Testis (tissue), 2 donors: ENCODE measurements at regions not wholly inside any gene's neighbourhood (a gene's known extent, or its start where the extent isn't known, plus 50 kb on each side); places are given as distances from the start of the nearest gene placed in this dataset.

Experiments used
- DNase-seq: peaks from one replicate; pipeline ENCODE4 v3.0.0-alpha.2; 2019
- H3K27ac ChIP-seq, 2 donors: fragments of 200-600 bp; sonication (generic); one replicate each; pipeline ENCODE4 v1.5.1; 2019
- H3K27me3 ChIP-seq: fragments of 200-600 bp; sonication (generic); one replicate; pipeline ENCODE4 v1.5.1; 2019
- H3K36me3 ChIP-seq: fragments of 200-600 bp; sonication (generic); one replicate; pipeline ENCODE4 v1.5.1; 2017; ENCODE audit warnings: low read depth; ENCODE audit errors: missing control alignments
- H3K4me1 ChIP-seq: fragments of 200-600 bp; sonication (generic); one replicate; pipeline ENCODE4 v1.5.1; 2019
- H3K4me3 ChIP-seq, 2 donors: fragments of 200-600 bp; sonication (generic); one replicate each; pipeline ENCODE4 v1.5.1; 2017 to 2019
- H3K9me3 ChIP-seq: fragments of 200-600 bp; sonication (generic); one replicate; pipeline ENCODE4 v1.5.1; 2017
- POLR2A ChIP-seq: fragments of 450-650 bp; IDR thresholded peaks from one replicate; pipeline ENCODE4 v1.6.1; 2017; ENCODE audit warnings: antibody characterized with exemption, mild to moderate bottlenecking, moderate library complexity
- WGBS, 2 donors: methylation state at CpG; one replicate each; pipeline ENCODE4 v1.1.5; 2018; 5-methylcytosine and 5-hydroxymethylcytosine counted together
- intact Hi-C: fragments of 100-400 bp; cut with DNase I; formaldehyde crosslinking; loops from one replicate; pipeline ENCODE4 v1.15.1; 2023; ENCODE audit warnings: low total_unique reads
- TF ChIP-seq, protein P1 (sequence below), 3 experiments: fragments of 450-650 bp in 2 of 3; fragments of 200-600 bp in 1 of 3; sonication (generic) in 1 of 3; IDR thresholded peaks; one replicate each; pipeline ENCODE4 v1.5.1; 2016 to 2019; ENCODE audit warnings: antibody characterized with exemption in 3 of 3, mild to moderate bottlenecking in 2 of 3, moderate library complexity in 1 of 3

DNA sequence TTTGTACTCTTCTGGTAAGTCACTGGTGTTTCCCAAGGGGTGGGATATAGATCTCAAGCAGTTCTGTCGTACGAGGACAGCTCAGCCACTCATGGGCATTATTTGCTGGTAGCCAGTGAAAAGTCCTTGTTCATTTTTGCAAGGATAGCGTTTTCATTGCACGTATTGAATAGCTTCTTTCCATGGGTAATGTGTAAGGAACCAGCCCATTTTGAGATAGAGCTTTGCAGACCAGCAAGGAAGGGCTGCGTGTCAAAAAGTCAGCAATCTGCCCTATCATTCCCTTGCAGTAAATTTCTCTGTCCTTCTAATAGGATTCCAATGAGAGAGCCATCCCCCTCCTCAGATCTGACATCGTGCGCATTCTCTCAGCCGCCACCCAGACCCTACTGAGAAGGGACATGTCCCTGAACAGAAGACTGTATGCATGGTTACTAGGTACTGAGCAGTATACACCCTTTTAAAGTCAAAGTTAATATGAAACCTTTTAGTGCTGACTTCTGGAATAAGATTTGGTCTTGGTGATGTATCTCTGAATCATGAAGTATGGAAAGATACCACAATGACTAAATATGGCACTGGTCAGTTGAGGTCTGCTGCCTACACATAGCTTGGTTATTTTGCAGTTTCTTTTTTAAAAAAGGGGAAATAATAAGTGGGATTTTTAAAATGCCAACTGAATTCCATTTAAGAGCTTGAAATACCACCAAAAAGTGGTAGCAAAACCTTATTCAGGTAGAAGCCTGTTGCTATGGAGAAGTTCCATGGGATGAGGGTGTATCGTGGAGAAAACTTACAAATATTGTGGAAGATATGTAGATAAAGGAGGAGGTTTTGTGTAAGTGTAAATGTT lies 55.3 kb downstream of the DOP1B start:
- H3K27ac ChIP-seq, result no peak overlapping the region
- no peaks in the 10 kb centered on the region for H3K4me1 ChIP-seq
- no peaks in the 10 kb centered on the region for H3K27me3 ChIP-seq
- no peak overlapping the region for H3K4me3 ChIP-seq
- no peaks in the 10 kb centered on the region for H3K9me3 ChIP-seq
- 96 to 97% methylated on average over 9 of the region's 9 CpGs for WGBS, 2 donors
- DNase-seq, result no peak
- TF ChIP-seq, protein P1, sequence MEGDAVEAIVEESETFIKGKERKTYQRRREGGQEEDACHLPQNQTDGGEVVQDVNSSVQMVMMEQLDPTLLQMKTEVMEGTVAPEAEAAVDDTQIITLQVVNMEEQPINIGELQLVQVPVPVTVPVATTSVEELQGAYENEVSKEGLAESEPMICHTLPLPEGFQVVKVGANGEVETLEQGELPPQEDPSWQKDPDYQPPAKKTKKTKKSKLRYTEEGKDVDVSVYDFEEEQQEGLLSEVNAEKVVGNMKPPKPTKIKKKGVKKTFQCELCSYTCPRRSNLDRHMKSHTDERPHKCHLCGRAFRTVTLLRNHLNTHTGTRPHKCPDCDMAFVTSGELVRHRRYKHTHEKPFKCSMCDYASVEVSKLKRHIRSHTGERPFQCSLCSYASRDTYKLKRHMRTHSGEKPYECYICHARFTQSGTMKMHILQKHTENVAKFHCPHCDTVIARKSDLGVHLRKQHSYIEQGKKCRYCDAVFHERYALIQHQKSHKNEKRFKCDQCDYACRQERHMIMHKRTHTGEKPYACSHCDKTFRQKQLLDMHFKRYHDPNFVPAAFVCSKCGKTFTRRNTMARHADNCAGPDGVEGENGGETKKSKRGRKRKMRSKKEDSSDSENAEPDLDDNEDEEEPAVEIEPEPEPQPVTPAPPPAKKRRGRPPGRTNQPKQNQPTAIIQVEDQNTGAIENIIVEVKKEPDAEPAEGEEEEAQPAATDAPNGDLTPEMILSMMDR (IDR thresholded peaks at IDR 0.05), result no peak
- TF ChIP-seq POLR2A, result no peak
- intact Hi-C loops, result no loop called here
- no peaks in the 10 kb centered on the region for H3K36me3 ChIP-seq

DNA sequence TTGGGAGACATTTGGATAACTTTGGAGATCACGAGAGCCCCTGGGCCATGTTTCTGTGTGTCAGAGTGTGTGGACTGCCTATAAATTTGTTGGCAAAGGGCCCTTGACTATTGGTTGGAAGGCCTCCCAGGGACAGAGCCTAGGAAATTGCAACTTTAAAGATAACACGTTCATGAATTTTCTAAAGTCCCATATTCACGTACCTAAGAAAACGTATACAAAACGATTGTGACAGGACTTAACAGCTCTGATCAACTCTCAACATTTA lies 55.8 kb downstream of the DOP1B start:
- WGBS, 2 donors, result 88 to 92% methylated on average over 5 of the region's 5 CpGs
- no peak for DNase-seq
- Histone ChIP-seq H3K27me3 (no peaks in the 10 kb centered on the region), H3K4me1 (no peaks in the 10 kb centered on the region), H3K4me3 (no peak overlapping the region), H3K27ac (no peak overlapping the region), H3K36me3 (no peaks in the 10 kb centered on the region), H3K9me3 (no peaks in the 10 kb centered on the region)
- TF ChIP-seq POLR2A, result no peak
- TF ChIP-seq, protein P1 (IDR thresholded peaks at IDR 0.05), result no peak
- intact Hi-C loops, result no loop called here

DNA sequence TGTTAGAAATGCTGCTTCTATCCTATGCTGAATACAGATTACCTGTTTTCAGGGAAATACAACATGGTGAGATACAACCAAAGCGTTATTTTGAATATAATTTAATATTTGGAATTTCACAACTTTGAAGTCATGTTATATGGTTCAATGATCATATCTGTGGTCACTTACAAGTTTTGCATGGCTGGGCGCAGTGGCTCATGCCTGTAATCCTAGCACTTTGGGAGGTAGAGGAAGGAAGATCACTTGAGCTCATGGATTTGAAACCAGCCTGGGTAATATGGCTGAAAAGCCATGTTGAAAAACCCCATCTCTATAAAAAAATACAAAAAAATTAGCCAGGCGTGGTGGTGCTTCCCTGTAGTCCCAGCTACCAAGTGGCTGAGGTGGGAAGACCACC lies 57.9 kb downstream of the DOP1B start:
- no peak for TF ChIP-seq POLR2A
- TF ChIP-seq, protein P1 (IDR thresholded peaks at IDR 0.05), result no peak
- DNase-seq, result no peak
- H3K36me3 ChIP-seq, result no peaks in the 10 kb centered on the region
- intact Hi-C loops, result no loop called here
- H3K4me3 ChIP-seq, result no peak overlapping the region
- no peak overlapping the region for H3K27ac ChIP-seq
- no peaks in the 10 kb centered on the region for H3K27me3 ChIP-seq
- peaks cover 4% of the 10 kb centered on the region for H3K4me1 ChIP-seq
- 96 to 98% methylated on average over 3 of the region's 3 CpGs for WGBS, 2 donors
- H3K9me3 ChIP-seq, result no peaks in the 10 kb centered on the region

DNA sequence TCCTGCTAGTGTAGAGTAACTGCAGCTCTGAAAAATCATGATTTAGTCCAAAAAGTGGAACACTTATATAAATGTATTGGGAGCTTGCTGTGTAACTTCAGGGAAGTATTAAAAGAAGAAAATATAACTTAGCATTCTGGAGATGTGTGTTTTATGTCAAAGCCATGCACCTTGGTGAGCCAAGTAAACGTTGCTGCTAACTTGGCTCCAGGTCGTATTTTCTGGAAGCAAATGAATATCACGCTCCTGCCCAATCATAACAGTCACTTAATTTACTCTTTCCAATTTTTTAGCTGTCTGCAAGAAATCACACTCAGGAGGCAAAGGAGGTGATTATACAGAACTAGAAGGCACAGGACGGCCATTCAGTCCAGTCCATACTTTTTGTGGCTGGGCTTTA lies 61.1 kb downstream of the DOP1B start:
- no peak for DNase-seq
- no peaks in the 10 kb centered on the region for H3K9me3 ChIP-seq
- WGBS, 2 donors, result 70 to 85% methylated on average over 4 of the region's 4 CpGs
- intact Hi-C loops, result no loop called here
- TF ChIP-seq, protein P1 (IDR thresholded peaks at IDR 0.05), result no peak
- TF ChIP-seq POLR2A, result no peak
- H3K4me3 ChIP-seq, result no peak overlapping the region
- H3K36me3 ChIP-seq, result no peaks in the 10 kb centered on the region
- no peaks in the 10 kb centered on the region for H3K27me3 ChIP-seq
- H3K27ac ChIP-seq, result no peak overlapping the region
- H3K4me1 ChIP-seq, result peaks cover 4% of the 10 kb centered on the region

DNA sequence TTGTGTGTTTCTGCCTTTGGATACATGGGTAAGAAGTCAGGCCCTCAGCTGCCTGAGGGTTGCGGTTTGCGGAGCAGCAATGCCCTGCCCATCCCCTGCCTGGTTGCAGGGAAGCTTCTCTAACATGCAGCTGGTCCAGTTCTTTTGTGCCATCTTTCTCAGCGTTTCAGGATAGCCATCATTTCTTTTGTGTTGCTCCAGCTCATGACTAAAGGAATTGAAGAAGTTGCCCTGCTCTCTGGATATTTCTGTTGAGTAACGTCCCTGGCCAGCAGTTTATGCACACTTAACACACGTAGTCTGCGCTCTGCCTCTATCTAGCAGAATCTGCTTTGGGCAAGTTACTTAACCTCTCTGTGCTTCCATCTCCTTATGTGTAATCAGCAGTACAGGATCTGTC lies 62.1 kb downstream of the DOP1B start:
- no peak for TF ChIP-seq POLR2A
- TF ChIP-seq, protein P1 (IDR thresholded peaks at IDR 0.05), result no peak
- H3K27ac ChIP-seq, result no peak overlapping the region
- no peaks in the 10 kb centered on the region for H3K36me3 ChIP-seq
- 86 to 89% methylated on average over 6 of the region's 6 CpGs for WGBS, 2 donors
- no peak overlapping the region for H3K4me3 ChIP-seq
- H3K27me3 ChIP-seq, result no peaks in the 10 kb centered on the region
- DNase-seq, result no peak
- no peaks in the 10 kb centered on the region for H3K9me3 ChIP-seq
- H3K4me1 ChIP-seq, result peaks cover 4% of the 10 kb centered on the region
- intact Hi-C loops, result no loop called here
